ENCODE measurements at regions not wholly inside any gene's neighbourhood (a gene's known extent, or its start where the extent isn't known, plus 50 kb on each side); places are given as distances from the start of the nearest gene placed in this dataset.

DNA sequence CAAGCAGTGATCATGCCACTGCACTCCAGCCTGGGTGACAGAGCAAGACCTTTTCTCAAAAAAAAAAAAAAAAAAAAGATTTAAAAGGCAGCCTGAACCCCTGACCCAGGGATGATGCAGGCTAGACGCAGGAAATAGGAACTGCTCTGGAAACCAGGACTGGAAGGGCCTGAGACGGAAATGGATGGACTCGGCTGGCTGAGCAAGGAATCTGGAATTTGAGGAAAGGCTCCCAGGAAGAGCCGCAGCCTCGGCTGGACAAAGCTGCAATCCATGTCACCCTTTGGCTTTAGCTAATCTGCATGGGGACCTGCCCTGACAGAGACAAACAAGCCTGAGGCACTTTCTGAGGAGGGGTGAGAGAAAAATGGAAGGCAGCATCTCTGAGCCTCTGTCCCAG, 55.0 kb upstream of the DAPL1 start:
- DNase-seq (ENCODE audit: low read depth), result no peak
- H3K36me3 ChIP-seq (ENCODE audit: control insufficient read depth, insufficient read depth, low read length), result no peaks in the 10 kb centered on the region
- ChIA-PET CTCF (interaction anchor here (1.0 to 9.4 kb wide), 3 partner anchors 13 to 716 kb away, joined by 3 to 78 read pairs (median 5); no protein-coding TSS in a partner anchor), POLR2A (no interaction called here)
- no peak overlapping the region for H3K4me3 ChIP-seq (ENCODE audit: low read depth, low read length)
- no peak for TF ChIP-seq CTCF (IDR thresholded peaks at IDR 0.05; ENCODE audit: insufficient read depth, low read depth, low read length)
- no peaks in the 10 kb centered on the region for H3K27me3 ChIP-seq (ENCODE audit: control insufficient read depth, insufficient read depth, low read length)

DNA sequence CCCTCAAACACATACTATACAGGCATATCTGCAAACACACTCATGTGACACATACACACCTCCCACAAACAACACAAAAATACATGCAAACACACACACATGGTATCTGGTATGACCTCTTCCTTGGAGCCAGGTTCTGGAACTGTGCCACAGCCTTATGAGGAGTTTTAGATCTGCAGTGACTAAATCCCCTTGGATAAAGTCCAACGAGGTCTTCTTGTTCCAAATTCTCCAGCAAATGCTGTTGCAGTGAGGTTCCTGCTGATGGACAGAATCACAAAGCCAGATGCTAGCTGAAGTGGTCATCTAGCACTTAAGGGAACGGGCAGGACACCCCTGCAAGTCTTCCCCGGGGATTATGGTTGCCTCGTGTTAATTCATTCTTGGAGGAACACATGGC, 54.5 kb upstream of the DAPL1 start:
- DNase-seq (ENCODE audit: low read depth), result no peak
- CTCF ChIA-PET, result interaction anchor here (0.9 to 11.5 kb wide), 3 partner anchors 12 to 716 kb away, joined by 3 to 131 read pairs (median 78); no protein-coding TSS in a partner anchor

GRCh38 chr2:158741625-158742024, 53.5 kb upstream of the DAPL1 start:
- no peak for TF ChIP-seq CTCF (IDR thresholded peaks at IDR 0.05; ENCODE audit: insufficient read depth, low read depth, low read length)
- ChIA-PET POLR2A (no interaction called here), CTCF (interaction anchor here (0.7 to 11.5 kb wide), 5 partner anchors 11 to 1236 kb away, joined by 3 to 131 read pairs (median 3); no protein-coding TSS in a partner anchor)
- Histone ChIP-seq H3K4me3 (ENCODE audit: low read depth, low read length) (no peak overlapping the region), H3K36me3 (ENCODE audit: control insufficient read depth, insufficient read depth, low read length) (no peaks in the 10 kb centered on the region), H3K27me3 (ENCODE audit: control insufficient read depth, insufficient read depth, low read length) (no peaks in the 10 kb centered on the region)
- DNase-seq (ENCODE audit: low read depth), result no peak

More for the DNA sequence above, 54.5 kb upstream of the DAPL1 start:
- POLR2A ChIA-PET, result no interaction called here
- TF ChIP-seq CTCF (IDR thresholded peaks at IDR 0.05; ENCODE audit: insufficient read depth, low read depth, low read length), result no peak
- no peak overlapping the region for H3K4me3 ChIP-seq (ENCODE audit: low read depth, low read length)
- H3K27me3 ChIP-seq (ENCODE audit: control insufficient read depth, insufficient read depth, low read length), result no peaks in the 10 kb centered on the region
- H3K36me3 ChIP-seq (ENCODE audit: control insufficient read depth, insufficient read depth, low read length), result no peaks in the 10 kb centered on the region

DNA sequence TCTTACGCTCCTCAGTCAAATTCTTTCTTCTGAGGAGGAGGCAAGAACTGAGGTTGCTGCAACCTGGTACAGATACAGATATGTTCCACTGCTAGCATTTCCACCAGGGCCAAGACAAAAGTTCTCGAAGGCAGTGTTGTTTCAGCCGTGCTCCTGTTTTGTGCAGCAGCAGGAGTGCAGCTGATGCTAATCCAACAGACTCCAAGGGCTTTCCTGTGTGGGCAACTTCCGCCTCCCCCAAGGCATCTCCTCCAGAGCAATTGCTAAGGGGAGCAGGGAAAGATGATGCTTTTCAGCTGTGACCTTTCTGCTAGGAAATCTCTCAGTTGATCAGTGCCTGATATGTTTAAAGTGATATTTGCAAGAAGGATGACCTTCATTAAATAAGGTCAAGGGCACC, 52.6 kb upstream of the DAPL1 start:
- ChIA-PET CTCF (interaction anchor here (1.1 to 11.5 kb wide), 4 partner anchors 11 to 718 kb away, joined by 3 to 131 read pairs (median 74); no protein-coding TSS in a partner anchor), POLR2A (no interaction called here)
- Histone ChIP-seq H3K36me3 (ENCODE audit: control insufficient read depth, insufficient read depth, low read length) (no peaks in the 10 kb centered on the region), H3K27me3 (ENCODE audit: control insufficient read depth, insufficient read depth, low read length) (no peaks in the 10 kb centered on the region), H3K4me3 (ENCODE audit: low read depth, low read length) (no peak overlapping the region)
- DNase-seq (ENCODE audit: low read depth), result no peak
- TF ChIP-seq CTCF (IDR thresholded peaks at IDR 0.05; ENCODE audit: insufficient read depth, low read depth, low read length), result no peak

- POLR2A ChIA-PET, result interaction anchor here (0.6 kb wide), 1 partner anchor 561 kb away, joined by 6 read pairs; no protein-coding TSS in a partner anchor
- Histone ChIP-seq H3K36me3 (ENCODE audit: control insufficient read depth, insufficient read depth, low read length) (no peaks in the 10 kb centered on the region), H3K27me3 (ENCODE audit: control insufficient read depth, insufficient read depth, low read length) (no peaks in the 10 kb centered on the region), H3K4me3 (ENCODE audit: low read depth, low read length) (no peak overlapping the region)
- DNase-seq (ENCODE audit: low read depth), result no peak
- TF ChIP-seq CTCF (IDR thresholded peaks at IDR 0.05; ENCODE audit: insufficient read depth, low read depth, low read length), result no peak
- CTCF ChIA-PET, result interaction anchor here (0.6 to 11.5 kb wide), 7 partner anchors 10 to 851 kb away, joined by 3 to 131 read pairs (median 6); no protein-coding TSS in a partner anchor
These were observed 51.7 kb upstream of the DAPL1 start for GRCh38 chr2:158743466-158743865.
